Activated CD4-positive, alpha-beta T cell treated with anti-CD3 and anti-CD28 coated beads, Interleukin-2, amount 50 U/mL, for 48 hours (primary cell): ENCODE measurements at regions not wholly inside any gene's neighbourhood (a gene's known extent, or its start where the extent isn't known, plus 50 kb on each side); places are given as distances from the start of the nearest gene placed in this dataset.
"Not testable (repeated sequence)": the region's sequence is repeated elsewhere in the genome, so short reads cannot be mapped to it uniquely, and the experiment has no call there.

Experiments
- DNase-seq, 2 experiments: peaks; one replicate each; pipeline ENCODE4 v3.0.0-alpha.2; 2020

- DNase-seq: peak; percentile 73 to 80
These were observed 62.6 kb upstream of the CDR2 start for GRCh38 chr16:22436823-22437652.

DNA sequence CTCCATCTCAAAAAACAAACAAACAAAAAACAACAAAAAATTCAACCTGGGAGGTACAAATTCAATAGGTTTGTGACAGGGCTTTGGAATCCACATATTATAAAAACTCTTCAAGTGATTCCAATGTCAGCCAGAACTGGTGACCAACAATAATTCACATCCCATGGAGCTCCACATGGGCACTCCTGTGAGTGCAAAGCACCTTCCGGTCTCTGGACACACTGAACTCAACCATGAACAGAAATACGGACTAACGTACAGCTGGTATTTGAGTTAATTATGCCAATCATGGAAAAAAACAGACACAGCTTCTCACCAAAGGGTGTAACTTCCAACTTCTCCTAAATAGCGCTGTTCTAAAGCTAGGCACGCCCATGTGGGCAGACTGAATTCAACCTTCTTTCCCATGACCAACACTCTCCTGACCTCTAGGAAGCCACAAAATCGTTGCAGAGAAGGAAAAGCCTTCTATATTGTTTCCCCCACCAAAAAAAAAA is 62.0 kb upstream of the CDR2 start:
- not testable (repeated sequence) for DNase-seq

DNA sequence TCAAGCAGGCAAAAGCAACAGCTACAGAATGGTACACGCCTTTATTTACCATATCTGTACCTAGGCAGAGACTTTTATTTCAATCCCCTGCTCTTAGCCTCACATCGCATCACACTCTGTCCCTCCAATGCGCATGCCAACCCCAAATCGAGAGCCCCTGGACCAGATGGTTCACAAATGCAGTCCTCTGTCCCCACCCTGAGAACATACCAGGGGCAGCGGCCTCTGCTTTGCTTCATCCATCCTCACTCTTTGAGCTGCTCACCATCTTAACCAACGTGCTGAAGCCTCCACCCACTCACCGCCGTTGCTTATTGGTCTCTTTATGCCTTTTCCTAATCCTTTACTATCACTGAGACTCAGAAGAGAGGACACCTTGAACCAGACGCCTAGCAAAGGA is 56.9 kb upstream of the CDR2 start:
- DNase-seq: not testable (repeated sequence)

DNA sequence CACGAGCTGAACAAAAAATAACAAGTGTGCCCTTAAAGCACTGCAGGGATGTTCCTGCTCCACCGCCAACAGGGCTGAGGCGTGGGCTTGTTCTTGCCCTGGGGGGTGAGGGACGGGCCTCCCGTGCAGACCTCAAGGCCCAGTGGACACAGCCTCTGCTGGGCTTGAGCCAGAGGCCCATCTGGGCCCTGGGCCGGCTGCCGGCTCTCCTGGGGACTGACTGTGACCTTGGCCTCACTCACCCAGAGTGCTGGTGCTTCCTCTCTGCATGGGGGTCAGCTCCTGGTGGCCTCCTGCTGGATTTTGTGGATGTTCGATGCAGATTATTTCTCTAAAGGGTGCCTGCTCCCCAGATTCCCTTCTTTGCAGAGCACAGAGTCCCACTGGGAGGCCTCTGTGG is 54.2 kb upstream of the CDR2 start:
- no peak for DNase-seq

- no peak for DNase-seq
These were observed 53.1 kb upstream of the CDR2 start for GRCh38 chr16:22427556-22427955.

DNA sequence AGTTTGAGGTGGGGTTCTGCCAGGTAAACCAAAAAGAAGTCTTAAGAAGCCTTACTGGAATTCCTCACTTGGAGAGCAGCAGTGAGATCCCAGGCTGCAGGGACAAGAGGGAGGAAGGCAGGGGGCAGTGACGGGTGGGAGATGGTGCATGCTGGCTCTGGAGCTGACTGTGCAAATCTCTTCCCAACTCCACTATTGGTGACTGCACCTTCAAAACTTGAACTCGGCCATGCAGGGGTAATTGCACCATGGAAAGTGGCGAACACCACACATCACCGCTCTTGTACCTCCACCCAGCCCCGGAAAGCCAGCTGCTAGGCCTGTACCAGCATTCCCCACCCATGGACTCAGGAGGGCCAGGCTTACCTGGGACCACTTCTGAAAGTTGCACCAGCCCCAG is 51.4 kb upstream of the CDR2 start:
- DNase-seq: no peak

GRCh38 chr16:22425036-22425801 is 50.8 kb upstream of the CDR2 start:
- DNase-seq: no peak

DNA sequence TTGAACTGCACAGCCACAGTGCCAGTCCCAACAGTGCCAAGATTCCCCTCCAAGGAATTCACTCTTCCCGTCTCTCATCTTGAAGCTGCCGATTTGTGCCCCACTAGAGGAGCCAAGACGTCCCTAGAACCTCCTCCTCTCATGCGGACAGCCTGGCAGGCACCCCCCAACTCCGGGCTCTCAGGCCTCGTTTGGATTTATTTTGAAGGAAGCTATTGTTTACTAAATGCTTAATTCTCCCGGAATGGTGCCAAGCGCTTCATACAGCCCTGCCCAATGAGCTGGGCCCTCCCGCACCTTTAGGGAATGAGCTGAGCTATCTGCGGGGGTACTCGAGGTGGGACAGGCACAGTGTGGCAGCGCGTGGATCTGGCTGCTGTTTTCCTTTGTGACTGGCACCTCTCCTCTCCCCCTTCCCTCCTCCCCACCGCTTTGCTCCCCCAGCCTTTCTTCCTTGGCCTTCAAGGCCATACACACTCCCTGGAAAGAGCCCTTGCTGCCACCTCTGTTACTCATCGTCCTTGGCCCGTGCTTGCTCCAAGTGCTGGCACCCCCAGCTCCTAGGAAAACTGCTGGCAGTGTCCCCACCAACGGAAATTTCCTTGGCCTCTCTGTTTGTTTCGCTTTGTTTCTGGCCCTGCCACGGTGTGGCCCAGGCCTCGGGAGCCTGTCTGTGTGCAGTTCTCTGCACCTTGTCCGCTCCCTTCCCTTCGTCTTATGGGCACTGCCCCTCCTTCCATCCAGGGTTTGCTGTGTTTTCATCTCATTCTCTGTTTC is 49.9 kb upstream of the CDR2 start:
- DNase-seq: no peak
